ENCODE measurements at regions not wholly inside any gene's neighbourhood (a gene's known extent, or its start where the extent isn't known, plus 50 kb on each side); places are given as distances from the start of the nearest gene placed in this dataset.
A peak's percentile ranks its signal among the peaks of the same experiment; 100 is the strongest.

- no peak for DNase-seq
These were observed 1373.2 kb downstream of the SUCLG1 start for GRCh38 chr2:83085869-83086268.

- DNase-seq, result peak; percentile 2
These were observed 1377.0 kb downstream of the SUCLG1 start for GRCh38 chr2:83081826-83082690.

GRCh38 chr2:83079007-83079406 lies 1380.1 kb downstream of the SUCLG1 start:
- DNase-seq, result no peak

- DNase-seq, result no peak
These were observed 1386.3 kb downstream of the SUCLG1 start for GRCh38 chr2:83072767-83073166.

- DNase-seq, result no peak
These were observed 1387.2 kb downstream of the SUCLG1 start for GRCh38 chr2:83071914-83072313.

GRCh38 chr2:83071352-83071751 lies 1387.7 kb downstream of the SUCLG1 start:
- DNase-seq, result no peak

- no peak for DNase-seq
These were observed 1389.4 kb downstream of the SUCLG1 start for GRCh38 chr2:83069724-83070123.

- no peak for DNase-seq
These were observed 1390.4 kb downstream of the SUCLG1 start for GRCh38 chr2:83068714-83069113.

GRCh38 chr2:83067947-83068346 lies 1391.1 kb downstream of the SUCLG1 start:
- no peak for DNase-seq

- DNase-seq, result no peak
These were observed 1395.1 kb downstream of the SUCLG1 start for GRCh38 chr2:83063933-83064332.

GRCh38 chr2:83063511-83063910 lies 1395.6 kb downstream of the SUCLG1 start:
- DNase-seq, result no peak

GRCh38 chr2:83058683-83059082 lies 1400.4 kb downstream of the SUCLG1 start:
- DNase-seq, result no peak

GRCh38 chr2:83055376-83056010 lies 1403.6 kb downstream of the SUCLG1 start:
- no peak for DNase-seq

- DNase-seq, result no peak
These were observed 1404.3 kb downstream of the SUCLG1 start for GRCh38 chr2:83054751-83055150.

GRCh38 chr2:83051538-83052170 lies 1407.4 kb downstream of the SUCLG1 start:
- no peak for DNase-seq

GRCh38 chr2:83042053-83042452 lies 1417.0 kb downstream of the SUCLG1 start:
- DNase-seq, result no peak

GRCh38 chr2:83022631-83023210 lies 1436.4 kb downstream of the SUCLG1 start:
- no peak for DNase-seq

GRCh38 chr2:83017366-83018090 lies 1441.6 kb downstream of the SUCLG1 start:
- no peak for DNase-seq

GRCh38 chr2:83016343-83017110 lies 1442.6 kb downstream of the SUCLG1 start:
- DNase-seq, result no peak

GRCh38 chr2:83015900-83016299 lies 1443.2 kb downstream of the SUCLG1 start:
- no peak for DNase-seq

- no peak for DNase-seq
These were observed 1443.9 kb downstream of the SUCLG1 start for GRCh38 chr2:83015035-83015715.

All from NCI-H187 treated with DMSO at 0.1 percent for 48 hours (cell line).